Stimulated activated CD8-positive, alpha-beta memory T cell treated with anti-CD3 and anti-CD28 coated beads, Interleukin-12 subunit alpha, Interleukin-12 subunit beta, amount 100 ng/mL, for 1 hour (primary cell): ENCODE measurements at regions not wholly inside any gene's neighbourhood (a gene's known extent, or its start where the extent isn't known, plus 50 kb on each side); places are given as distances from the start of the nearest gene placed in this dataset.
"Not testable (repeated sequence)": the region's sequence is repeated elsewhere in the genome, so short reads cannot be mapped to it uniquely, and the experiment has no call there.

Experiments
- DNase-seq: peaks from one replicate; pipeline ENCODE4 v3.0.0-alpha.2; 2020; ENCODE audit warnings: low read depth

GRCh38 chr16:86217001-86217890 is 293.1 kb upstream of the FOXF1 start:
- no peak for DNase-seq

- no peak for DNase-seq
These were observed 292.4 kb upstream of the FOXF1 start for GRCh38 chr16:86217891-86218270.

DNA sequence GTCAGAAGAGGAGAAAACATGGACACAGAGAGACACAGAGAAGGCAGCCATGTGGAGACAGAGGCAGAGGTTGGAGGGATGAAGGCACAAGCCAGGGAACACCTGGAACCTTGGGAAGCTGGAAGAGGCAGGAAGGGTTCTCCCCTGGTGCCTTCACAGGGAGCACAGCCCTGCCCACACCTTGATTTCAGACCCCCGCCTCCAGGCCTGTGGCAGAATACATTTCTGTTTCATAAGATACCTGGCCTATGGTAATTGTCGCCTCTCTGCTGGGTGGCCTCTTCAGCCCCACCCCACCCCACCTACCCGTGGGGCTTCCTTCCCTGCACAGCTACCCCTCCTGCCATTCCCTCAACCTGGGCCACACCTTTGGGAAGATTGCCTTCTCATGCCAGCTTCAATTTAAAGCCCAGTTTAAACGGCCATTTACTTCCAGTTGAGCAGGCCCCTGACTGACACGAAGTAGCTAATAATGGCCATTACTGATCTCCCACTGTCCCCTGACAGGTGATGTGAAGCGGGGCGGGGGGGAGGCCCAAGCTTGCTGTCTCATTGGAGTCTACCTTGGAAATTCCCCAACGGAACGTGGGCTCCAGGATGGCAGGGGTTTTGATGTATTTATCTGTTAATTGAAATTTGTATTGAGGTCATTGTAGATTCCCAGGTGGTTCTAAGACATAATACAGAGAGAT is 291.7 kb upstream of the FOXF1 start:
- DNase-seq = no peak

- no peak for DNase-seq
These were observed 290.5 kb upstream of the FOXF1 start for GRCh38 chr16:86219655-86220445.

DNA sequence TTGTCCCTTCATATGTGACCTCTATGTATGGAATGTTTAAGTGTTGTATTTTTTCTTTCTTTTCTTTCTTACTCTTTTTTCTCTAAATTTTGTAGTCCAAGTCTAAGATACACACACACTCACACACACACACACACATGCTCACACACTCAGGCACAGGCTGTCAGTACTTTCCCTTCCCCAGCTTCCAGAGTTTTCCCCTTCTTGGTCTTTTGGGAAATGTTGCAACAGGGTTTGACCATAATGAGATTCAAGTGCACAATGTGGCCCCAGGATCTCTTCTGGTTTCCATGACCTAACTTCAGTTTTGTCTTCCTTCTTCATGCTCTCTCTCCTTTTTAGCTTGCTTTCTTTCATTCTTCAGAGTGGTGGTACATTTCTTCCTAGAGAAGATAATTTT is 289.8 kb upstream of the FOXF1 start:
- DNase-seq = no peak

GRCh38 chr16:86221085-86221484 is 289.2 kb upstream of the FOXF1 start:
- DNase-seq = no peak

DNA sequence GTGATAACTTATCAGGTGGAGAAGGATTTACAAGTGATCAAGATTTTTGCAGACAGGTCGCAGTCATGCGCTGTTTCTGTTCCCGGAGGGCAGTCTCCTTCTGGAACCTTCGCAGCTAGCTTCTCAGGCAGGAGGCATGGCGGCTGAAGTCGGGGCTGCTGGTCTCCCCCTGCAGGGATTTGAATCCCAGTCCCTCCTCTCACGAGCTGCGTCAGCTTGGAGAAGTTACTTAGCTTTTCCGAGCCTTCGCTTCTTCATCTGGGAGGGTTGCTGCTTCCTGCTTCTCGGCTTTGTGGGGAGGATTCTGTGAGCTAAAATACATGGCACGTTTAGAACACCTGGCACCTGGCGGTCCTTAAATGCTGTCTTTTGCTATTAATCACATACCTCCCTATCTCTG is 287.8 kb upstream of the FOXF1 start:
- DNase-seq = no peak

DNA sequence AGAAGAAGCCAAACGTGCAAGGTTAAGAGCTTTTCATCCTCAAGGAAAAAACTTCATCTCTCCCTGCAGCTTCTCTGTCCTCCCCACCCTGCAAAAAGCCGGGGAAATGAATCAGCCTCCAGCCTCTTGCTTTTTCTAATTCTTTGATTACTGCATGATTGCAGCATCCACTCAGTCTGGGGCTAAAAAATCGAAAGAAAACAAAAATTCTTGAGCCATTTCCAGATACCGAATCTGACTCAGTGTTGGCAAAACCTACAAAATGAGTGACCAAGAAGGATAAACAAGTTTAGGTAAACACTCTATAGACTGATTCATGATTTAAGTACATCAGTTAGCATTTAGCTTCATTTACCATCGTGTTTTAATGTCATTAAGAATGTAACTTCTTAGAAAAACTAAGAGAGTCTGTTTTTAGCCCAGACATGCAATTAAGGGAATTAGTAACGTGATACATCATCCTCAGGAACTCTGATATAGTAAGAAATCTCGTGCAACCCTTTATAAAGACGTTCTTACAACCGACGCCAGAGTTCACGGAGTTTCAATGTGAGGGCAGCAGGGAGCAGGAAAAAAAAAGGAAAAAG is 287.3 kb upstream of the FOXF1 start:
- DNase-seq = no peak

DNA sequence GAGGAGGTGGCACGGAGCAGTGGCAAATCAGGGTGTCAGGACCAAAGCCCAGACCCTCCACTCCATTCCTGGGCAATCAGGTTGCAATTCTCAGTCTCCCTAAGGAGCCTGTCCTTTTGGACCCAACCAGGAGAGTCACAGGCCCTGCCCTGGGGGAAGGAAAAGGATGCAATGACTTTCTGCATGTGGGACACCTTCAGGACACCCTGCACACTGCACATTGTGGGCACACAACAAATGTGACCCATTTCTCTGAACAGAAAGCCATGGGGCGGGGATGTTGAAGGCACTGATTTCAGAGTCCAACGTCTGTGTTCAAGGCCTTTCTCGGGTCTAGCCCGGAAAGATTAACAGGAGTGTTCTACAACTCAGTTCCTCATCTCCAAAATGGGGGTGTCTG is 286.2 kb upstream of the FOXF1 start:
- DNase-seq = no peak

GRCh38 chr16:86224629-86225028 is 285.7 kb upstream of the FOXF1 start:
- no peak for DNase-seq

- no peak for DNase-seq
These were observed 284.4 kb upstream of the FOXF1 start for GRCh38 chr16:86225905-86226371.

- no peak for DNase-seq
These were observed 283.3 kb upstream of the FOXF1 start for GRCh38 chr16:86227041-86227440.

DNA sequence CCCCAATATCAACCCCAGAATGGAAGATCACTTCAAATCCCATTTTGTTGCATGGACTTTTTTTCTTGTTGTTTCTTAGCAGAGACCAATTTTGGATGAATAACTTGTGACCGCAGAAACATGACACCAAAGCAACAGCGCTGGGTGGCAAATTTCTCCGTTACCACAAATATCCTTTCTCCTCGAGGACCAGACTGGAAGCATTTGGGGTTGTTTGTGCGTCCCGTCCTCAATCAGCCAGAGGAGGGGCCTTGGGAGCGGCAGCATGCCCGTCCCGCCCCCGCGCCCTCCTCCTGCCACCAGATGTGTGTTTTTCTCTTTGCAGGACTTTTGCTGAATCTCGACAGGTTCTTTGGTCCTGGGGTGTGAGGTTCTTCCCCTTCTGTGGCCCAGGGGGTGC is 282.5 kb upstream of the FOXF1 start:
- no peak for DNase-seq

DNA sequence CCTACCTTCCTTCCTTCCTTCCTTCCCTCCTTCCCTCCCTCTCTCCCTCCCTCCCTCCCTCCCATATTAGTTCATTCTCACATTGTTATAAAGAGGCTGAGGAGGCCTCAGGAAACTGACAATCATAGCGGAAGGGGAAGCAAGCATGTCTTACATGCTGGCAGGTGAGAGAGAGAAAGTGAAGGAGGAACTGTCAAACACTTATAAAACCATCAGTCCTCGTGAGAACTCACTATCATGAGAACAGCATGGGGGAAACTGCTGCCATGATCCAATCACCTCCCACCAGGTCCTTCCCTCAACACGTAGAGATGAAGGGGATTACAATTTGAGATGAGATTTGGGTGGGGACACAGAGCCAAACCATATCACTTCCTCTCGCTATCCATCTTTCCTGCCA is 281.6 kb upstream of the FOXF1 start:
- no peak for DNase-seq

- DNase-seq = no peak
These were observed 281.0 kb upstream of the FOXF1 start for GRCh38 chr16:86229283-86229682.

DNA sequence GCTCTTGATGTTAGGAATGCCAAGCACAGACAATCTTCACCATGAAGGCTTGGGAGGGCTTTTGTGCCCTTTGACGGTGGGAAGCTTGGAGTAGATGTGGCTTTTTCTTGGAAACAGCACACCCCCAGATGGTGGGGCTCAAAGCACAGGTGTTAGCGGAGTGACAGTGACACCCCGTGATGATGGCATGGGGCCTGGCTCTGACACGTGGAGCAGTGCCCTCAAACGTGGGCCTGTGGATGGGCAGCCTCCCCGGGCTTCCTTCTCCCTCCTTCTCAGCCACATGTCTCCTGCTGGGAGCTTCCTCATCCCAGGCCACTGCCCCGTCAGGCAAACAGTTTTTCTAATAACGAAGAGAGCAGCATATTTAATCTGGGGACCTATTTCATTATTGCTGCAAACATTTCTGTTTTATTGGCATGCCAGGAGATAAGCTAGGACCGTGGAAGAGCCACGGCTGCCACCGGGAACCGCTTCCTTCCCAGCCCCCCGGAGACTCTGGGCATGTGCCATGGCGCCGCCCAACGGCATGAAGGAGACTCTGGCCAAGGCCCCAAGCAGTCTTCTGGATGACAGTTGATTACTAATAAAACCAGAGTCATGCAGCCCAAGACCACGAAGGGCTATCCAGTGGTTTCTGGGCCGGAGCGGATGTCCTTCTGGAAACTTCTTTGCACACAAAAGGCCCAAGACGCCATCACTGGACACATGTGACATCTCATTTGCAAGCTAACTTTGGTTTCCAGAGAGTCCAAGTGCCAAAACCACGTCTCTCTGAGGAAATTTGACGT is 280.3 kb upstream of the FOXF1 start:
- no peak for DNase-seq

GRCh38 chr16:86231321-86231995 is 278.9 kb upstream of the FOXF1 start:
- no peak for DNase-seq

DNA sequence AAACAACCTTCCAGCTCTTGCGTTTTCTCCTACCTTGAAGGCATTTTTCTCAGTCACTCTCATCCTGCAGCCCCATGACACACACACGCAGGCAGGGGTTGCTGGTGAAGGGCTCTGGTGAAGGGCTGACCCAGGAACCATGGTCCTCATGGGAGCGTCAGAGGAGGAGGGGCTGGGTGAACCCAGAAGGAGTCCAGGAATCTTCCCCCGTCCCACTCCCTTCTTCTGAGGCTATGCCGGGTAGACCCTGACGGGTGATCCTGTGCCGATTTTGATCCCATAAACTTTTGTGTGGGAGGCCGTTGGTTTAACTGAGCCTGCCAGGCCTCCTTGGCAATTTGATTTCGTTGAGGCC is 278.4 kb upstream of the FOXF1 start:
- no peak for DNase-seq

- DNase-seq = no peak
These were observed 277.8 kb upstream of the FOXF1 start for GRCh38 chr16:86232496-86232895.

DNA sequence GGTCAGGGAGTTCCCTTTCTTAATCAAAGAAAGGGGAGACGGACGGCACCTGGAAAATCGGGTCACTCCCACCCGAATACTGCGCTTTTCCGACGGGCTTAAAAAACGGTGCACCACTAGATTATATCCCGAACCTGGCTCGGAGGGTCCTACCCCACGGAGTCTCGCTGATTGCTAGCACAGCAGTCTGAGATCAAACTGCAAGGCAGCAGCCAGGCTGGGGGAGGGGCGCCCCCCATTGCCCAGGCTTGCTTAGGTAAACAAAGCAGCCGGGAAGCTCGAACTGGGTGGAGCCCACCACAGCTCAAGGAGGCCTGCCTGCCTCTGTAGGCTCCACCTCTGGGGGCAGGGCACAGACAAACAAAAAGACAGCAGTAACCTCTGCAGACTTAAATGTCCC is 276.8 kb upstream of the FOXF1 start:
- not testable (repeated sequence) for DNase-seq

DNA sequence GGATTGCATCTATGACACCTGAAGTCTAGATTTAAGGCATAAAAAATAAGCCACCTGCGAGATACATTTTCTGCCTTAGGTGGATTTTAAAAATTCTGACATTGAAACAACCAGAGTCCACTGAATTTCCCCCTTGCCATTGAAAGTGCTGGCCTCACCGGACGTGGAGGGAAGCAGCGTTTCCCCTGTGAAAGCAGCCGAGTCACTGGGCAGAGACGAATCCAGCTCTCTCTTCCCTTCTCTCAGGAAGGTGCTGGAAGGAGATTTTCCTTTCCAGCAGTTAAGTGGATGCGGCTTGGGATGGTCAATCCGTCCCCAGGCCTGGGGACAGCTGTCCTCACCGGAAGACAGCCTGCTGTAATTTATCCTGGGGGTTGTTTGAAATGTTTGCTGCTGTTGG is 270.9 kb upstream of the FOXF1 start:
- no peak for DNase-seq
